Parathyroid adenoma (tissue), 2 donors: ENCODE measurements at regions not wholly inside any gene's neighbourhood (a gene's known extent, or its start where the extent isn't known, plus 50 kb on each side); places are given as distances from the start of the nearest gene placed in this dataset.

Source experiments
- H2AFZ ChIP-seq: fragments of 300-600 bp; sonication (generic); one replicate; pipeline ENCODE4 v1.7.0; 2017; ENCODE audit warnings: antibody characterized with exemption, mild to moderate bottlenecking
- H3K27ac ChIP-seq: fragments of 300-600 bp; sonication (generic); one replicate; pipeline ENCODE4 v1.7.0; 2017
- H3K27me3 ChIP-seq: fragments of 300-600 bp; sonication (generic); one replicate; pipeline ENCODE4 v1.7.0; 2017; ENCODE audit warnings: low read length; ENCODE audit not compliant: control insufficient read depth, insufficient read depth
- H3K36me3 ChIP-seq: fragments of 300-600 bp; sonication (generic); one replicate; pipeline ENCODE4 v1.7.0; 2017; ENCODE audit warnings: low read length; ENCODE audit not compliant: control insufficient read depth, insufficient read depth
- H3K4me1 ChIP-seq: fragments of 300-600 bp; sonication (generic); one replicate; pipeline ENCODE4 v1.7.0; 2017; ENCODE audit warnings: control low read depth
- H3K4me2 ChIP-seq: fragments of 300-600 bp; sonication (generic); one replicate; pipeline ENCODE4 v1.7.0; 2017; ENCODE audit warnings: low read length
- H3K4me3 ChIP-seq: fragments of 300-600 bp; sonication (generic); one replicate; pipeline ENCODE4 v1.7.0; 2017; ENCODE audit warnings: low read depth, low read length
- H3K79me2 ChIP-seq: fragments of 300-600 bp; sonication (generic); one replicate; pipeline ENCODE4 v1.7.0; 2017; ENCODE audit warnings: control low read depth
- H3K9ac ChIP-seq: fragments of 300-600 bp; sonication (generic); one replicate; pipeline ENCODE4 v1.7.0; 2017; ENCODE audit warnings: mild to moderate bottlenecking
- H3K9me3 ChIP-seq: fragments of 300-600 bp; sonication (generic); one replicate; pipeline ENCODE4 v1.7.0; 2017; ENCODE audit warnings: low read length; ENCODE audit not compliant: control insufficient read depth
- TF ChIP-seq, protein P1 (sequence below): fragments of 300-600 bp; sonication (generic); IDR thresholded peaks from one replicate; pipeline ENCODE4 v1.7.0; 2017; ENCODE audit warnings: antibody characterized with exemption, mild to moderate bottlenecking
- donor health status: primary hyperparathyroidism.

GRCh38 chr14:87838931-87839330 lies 154.1 kb downstream of the GALC start:
- Histone ChIP-seq H3K9me3 (no peaks in the 10 kb centered on the region), H2AFZ (no peak overlapping the region), H3K4me2 (no peak overlapping the region), H3K27ac (no peak overlapping the region), H3K4me3 (no peak overlapping the region), H3K27me3 (no peaks in the 10 kb centered on the region), H3K79me2 (no peaks in the 10 kb centered on the region), H3K4me1 (no peaks in the 10 kb centered on the region), H3K36me3 (no peaks in the 10 kb centered on the region), H3K9ac (no peak overlapping the region)
- TF ChIP-seq, protein P1, sequence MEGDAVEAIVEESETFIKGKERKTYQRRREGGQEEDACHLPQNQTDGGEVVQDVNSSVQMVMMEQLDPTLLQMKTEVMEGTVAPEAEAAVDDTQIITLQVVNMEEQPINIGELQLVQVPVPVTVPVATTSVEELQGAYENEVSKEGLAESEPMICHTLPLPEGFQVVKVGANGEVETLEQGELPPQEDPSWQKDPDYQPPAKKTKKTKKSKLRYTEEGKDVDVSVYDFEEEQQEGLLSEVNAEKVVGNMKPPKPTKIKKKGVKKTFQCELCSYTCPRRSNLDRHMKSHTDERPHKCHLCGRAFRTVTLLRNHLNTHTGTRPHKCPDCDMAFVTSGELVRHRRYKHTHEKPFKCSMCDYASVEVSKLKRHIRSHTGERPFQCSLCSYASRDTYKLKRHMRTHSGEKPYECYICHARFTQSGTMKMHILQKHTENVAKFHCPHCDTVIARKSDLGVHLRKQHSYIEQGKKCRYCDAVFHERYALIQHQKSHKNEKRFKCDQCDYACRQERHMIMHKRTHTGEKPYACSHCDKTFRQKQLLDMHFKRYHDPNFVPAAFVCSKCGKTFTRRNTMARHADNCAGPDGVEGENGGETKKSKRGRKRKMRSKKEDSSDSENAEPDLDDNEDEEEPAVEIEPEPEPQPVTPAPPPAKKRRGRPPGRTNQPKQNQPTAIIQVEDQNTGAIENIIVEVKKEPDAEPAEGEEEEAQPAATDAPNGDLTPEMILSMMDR, result no peak

GRCh38 chr14:87837296-87837695 lies 155.7 kb downstream of the GALC start:
- Histone ChIP-seq H2AFZ (no peak overlapping the region), H3K4me2 (no peak overlapping the region), H3K4me3 (no peak overlapping the region), H3K4me1 (no peaks in the 10 kb centered on the region), H3K36me3 (no peaks in the 10 kb centered on the region), H3K27ac (no peak overlapping the region), H3K9me3 (no peaks in the 10 kb centered on the region), H3K79me2 (no peaks in the 10 kb centered on the region), H3K9ac (no peak overlapping the region), H3K27me3 (no peaks in the 10 kb centered on the region)
- TF ChIP-seq, protein P1, result no peak

- H3K27ac ChIP-seq, result no peak overlapping the region
- no peaks in the 10 kb centered on the region for H3K79me2 ChIP-seq
- no peak overlapping the region for H3K4me2 ChIP-seq
- H3K4me3 ChIP-seq, result no peak overlapping the region
- H3K36me3 ChIP-seq, result no peaks in the 10 kb centered on the region
- TF ChIP-seq, protein P1, result no peak
- no peaks in the 10 kb centered on the region for H3K9me3 ChIP-seq
- no peak overlapping the region for H3K9ac ChIP-seq
- no peaks in the 10 kb centered on the region for H3K4me1 ChIP-seq
- no peak overlapping the region for H2AFZ ChIP-seq
- no peaks in the 10 kb centered on the region for H3K27me3 ChIP-seq
These were observed 158.4 kb downstream of the GALC start for GRCh38 chr14:87834594-87834993.

DNA sequence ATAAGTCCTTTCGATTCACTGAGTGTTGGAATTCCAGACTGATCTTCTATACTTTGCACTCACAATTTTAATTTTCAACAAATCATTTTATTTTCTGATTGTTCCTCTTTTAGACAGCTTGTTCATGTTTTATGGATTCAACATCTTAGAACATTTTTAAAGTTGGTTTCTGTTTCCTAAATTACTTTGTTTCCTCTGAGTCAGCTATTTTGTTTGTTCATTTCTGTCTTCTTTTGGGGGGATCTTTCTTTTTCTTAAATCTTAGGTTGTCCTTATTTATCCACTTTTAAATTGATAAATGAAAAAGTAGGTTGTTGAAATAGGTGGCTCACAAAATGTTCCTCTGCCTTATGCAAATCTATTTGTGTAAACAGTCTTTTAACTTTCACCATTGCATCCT lies 160.0 kb downstream of the GALC start:
- Histone ChIP-seq H3K27me3 (no peaks in the 10 kb centered on the region), H3K36me3 (no peaks in the 10 kb centered on the region), H3K27ac (no peak overlapping the region), H3K4me3 (no peak overlapping the region), H2AFZ (no peak overlapping the region), H3K9ac (no peak overlapping the region), H3K4me1 (no peaks in the 10 kb centered on the region), H3K9me3 (no peaks in the 10 kb centered on the region), H3K79me2 (no peaks in the 10 kb centered on the region), H3K4me2 (no peak overlapping the region)
- TF ChIP-seq, protein P1, result no peak

GRCh38 chr14:87830443-87831096 lies 162.4 kb downstream of the GALC start:
- Histone ChIP-seq H3K36me3 (no peaks in the 10 kb centered on the region), H3K4me3 (no peak overlapping the region), H3K9me3 (no peaks in the 10 kb centered on the region), H2AFZ (no peak overlapping the region), H3K27ac (no peak overlapping the region), H3K9ac (no peak overlapping the region), H3K4me1 (no peaks in the 10 kb centered on the region), H3K4me2 (no peak overlapping the region), H3K27me3 (no peaks in the 10 kb centered on the region), H3K79me2 (no peaks in the 10 kb centered on the region)
- TF ChIP-seq, protein P1, result no peak
